ENCODE measurements at regions not wholly inside any gene's neighbourhood (a gene's known extent, or its start where the extent isn't known, plus 50 kb on each side); places are given as distances from the start of the nearest gene placed in this dataset.
A peak's percentile ranks its signal among the peaks of the same experiment; 100 is the strongest.

GRCh38 chr5:91232523-91232922, 150.6 kb downstream of the ARRDC3 start:
- no peaks in the 10 kb centered on the region for H3K9me3 ChIP-seq
- no peak for DNase-seq (ENCODE audit: low spot score)

GRCh38 chr5:91229031-91229727, 153.9 kb downstream of the ARRDC3 start:
- Histone ChIP-seq H3K4me3 (no peak overlapping the region), H3K27me3 (no peaks in the 10 kb centered on the region), H3K4me1 (no peaks in the 10 kb centered on the region), H3K36me3 (no peaks in the 10 kb centered on the region), H3K9me3 (no peaks in the 10 kb centered on the region), H3K27ac (no peak overlapping the region)
- TF ChIP-seq CTCF (IDR thresholded peaks at IDR 0.05): no peak
- no peak for DNase-seq (ENCODE audit: low spot score)

More at GRCh38 chr5:91232523-91232922, 150.6 kb downstream of the ARRDC3 start:
- no peak for TF ChIP-seq CTCF (IDR thresholded peaks at IDR 0.05)
- Histone ChIP-seq H3K4me1 (no peaks in the 10 kb centered on the region), H3K27me3 (no peaks in the 10 kb centered on the region), H3K4me3 (no peak overlapping the region), H3K36me3 (no peaks in the 10 kb centered on the region), H3K27ac (no peak overlapping the region)

- no peak overlapping the region for H3K4me3 ChIP-seq
- no peak for DNase-seq (ENCODE audit: low spot score)
- no peak for TF ChIP-seq CTCF (IDR thresholded peaks at IDR 0.05)
- no peak overlapping the region for H3K27ac ChIP-seq
- H3K9me3 ChIP-seq: no peaks in the 10 kb centered on the region
- no peaks in the 10 kb centered on the region for H3K4me1 ChIP-seq
- H3K36me3 ChIP-seq: no peaks in the 10 kb centered on the region
- H3K27me3 ChIP-seq: no peaks in the 10 kb centered on the region
These were observed 154.9 kb downstream of the ARRDC3 start for GRCh38 chr5:91228188-91228587.

GRCh38 chr5:91225848-91226686, 157.1 kb downstream of the ARRDC3 start:
- no peaks in the 10 kb centered on the region for H3K9me3 ChIP-seq
- no peak overlapping the region for H3K27ac ChIP-seq
- H3K36me3 ChIP-seq: no peaks in the 10 kb centered on the region
- H3K27me3 ChIP-seq: no peaks in the 10 kb centered on the region
- H3K4me3 ChIP-seq: no peak overlapping the region
- DNase-seq (ENCODE audit: low spot score): no peak
- peak in 1 of 2 donors; percentile 46 for TF ChIP-seq CTCF (IDR thresholded peaks at IDR 0.05)
- H3K4me1 ChIP-seq: no peaks in the 10 kb centered on the region

GRCh38 chr5:91224969-91225368, 158.1 kb downstream of the ARRDC3 start:
- no peak overlapping the region for H3K4me3 ChIP-seq
- H3K9me3 ChIP-seq: no peaks in the 10 kb centered on the region
- no peak for DNase-seq (ENCODE audit: low spot score)
- no peaks in the 10 kb centered on the region for H3K27me3 ChIP-seq
- no peak for TF ChIP-seq CTCF (IDR thresholded peaks at IDR 0.05)
- no peak overlapping the region for H3K27ac ChIP-seq
- no peaks in the 10 kb centered on the region for H3K4me1 ChIP-seq
- H3K36me3 ChIP-seq: no peaks in the 10 kb centered on the region
